ENCODE measurements at regions not wholly inside any gene's neighbourhood (a gene's known extent, or its start where the extent isn't known, plus 50 kb on each side); places are given as distances from the start of the nearest gene placed in this dataset.

DNA sequence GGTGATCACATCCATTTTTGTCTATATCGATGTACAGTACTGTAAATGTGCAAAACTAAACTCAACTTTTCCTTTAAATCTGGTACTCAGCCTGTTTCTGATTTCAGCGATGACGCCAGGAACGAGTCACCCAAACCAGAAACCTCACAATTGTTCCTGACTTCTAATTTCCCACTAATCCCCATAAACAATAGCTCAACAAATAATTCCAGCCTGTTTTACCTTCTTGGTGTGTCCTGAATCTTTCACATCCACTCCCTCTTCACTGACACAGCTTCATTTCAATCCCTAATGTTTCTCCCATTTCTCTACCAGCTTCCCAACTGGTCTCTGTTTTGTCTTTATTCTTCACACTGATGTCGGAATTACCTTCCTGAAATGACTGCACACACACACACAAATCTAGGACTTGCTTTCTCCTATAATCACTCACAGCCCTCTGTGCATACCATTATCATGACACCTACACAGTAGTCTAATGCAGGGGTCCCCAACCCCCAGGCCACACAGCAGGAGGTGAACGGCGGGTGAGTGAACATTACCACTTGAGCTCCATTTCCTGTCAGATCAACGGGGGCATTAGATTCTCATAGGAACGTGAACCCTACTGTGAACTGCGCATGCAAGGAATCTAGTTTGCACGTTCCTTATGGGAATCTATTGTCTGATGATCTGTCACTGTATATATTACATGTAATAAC lies 97.8 kb upstream of the SLC30A5 start:
- ATAC-seq (ENCODE audit: low read depth), result no peak
- POLR2A ChIA-PET, result no interaction called here
- intact Hi-C loops (cut with micrococcal nuclease), result no loop called here

DNA sequence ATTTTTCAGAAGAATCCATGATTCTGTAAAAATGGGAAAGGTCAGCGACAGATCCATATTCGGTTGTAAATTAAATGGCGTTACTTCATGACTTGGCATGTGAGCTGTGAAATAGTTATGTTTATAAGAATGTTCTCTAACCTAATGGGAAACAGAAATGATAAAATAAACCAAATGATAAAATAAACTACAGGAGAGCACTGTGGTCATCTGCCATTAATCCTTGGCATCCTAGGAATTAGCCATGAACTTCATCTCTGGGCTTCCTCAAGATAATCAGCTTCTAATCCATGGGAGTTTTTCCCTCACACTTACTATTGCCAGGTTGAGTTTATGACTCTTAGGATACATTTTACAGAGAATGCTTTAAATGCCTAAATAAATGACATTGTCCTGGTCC lies 94.6 kb upstream of the SLC30A5 start:
- Histone ChIP-seq H3K4me2 (replicated peaks; ENCODE audit: low read depth, low read length, poor library complexity, severe bottlenecking) (no peak overlapping the region), H2AFZ (ENCODE audit: insufficient read depth, low read depth, low read length, poor library complexity, severe bottlenecking) (no peak overlapping the region), H3K9ac (ENCODE audit: low read length) (no peak overlapping the region), H3K4me1 (ENCODE audit: control insufficient read depth in 2 of 2, insufficient read depth in 2 of 2, low read length in 2 of 2) (no peaks in the 10 kb centered on the region), H3K36me3 (replicated peaks in 1 of 2; ENCODE audit: control extremely low read depth in 1 of 2, control insufficient read depth in 1 of 2, extremely low read depth in 1 of 2, insufficient read depth in 2 of 2, low read length in 1 of 2) (no peaks in the 10 kb centered on the region), H3K4me3 (ENCODE audit: control extremely low read depth in 1 of 5, extremely low read depth in 1 of 5, insufficient read depth in 1 of 5, low read depth in 2 of 5, low read length in 4 of 5) (no peak overlapping the region), H4K20me1 (ENCODE audit: control insufficient read depth, insufficient read depth, low read length, poor library complexity, severe bottlenecking) (no peaks in the 10 kb centered on the region), H3K9me3 (ENCODE audit: control extremely low read depth in 1 of 3, control insufficient read depth in 2 of 3, insufficient read depth in 1 of 3, low read length in 2 of 3) (no peaks in the 10 kb centered on the region), H3K27me3 (replicated peaks in 1 of 4; ENCODE audit: control extremely low read depth in 1 of 4, control insufficient read depth in 3 of 4, insufficient read depth in 4 of 4, low read length in 3 of 4) (no peaks in the 10 kb centered on the region), H3K27ac (ENCODE audit: low read length in 2 of 2) (no peak overlapping the region), H3K79me2 (ENCODE audit: control insufficient read depth, insufficient read depth, low read length) (no peaks in the 10 kb centered on the region)
- WGBS (ENCODE audit: insufficient coverage), result no CpG with 5 or more reads among the region's 3 CpGs
- ChIA-PET POLR2A (no interaction called here), CTCF (no interaction called here)
- no peak for DNase-seq
- intact Hi-C loops (cut with micrococcal nuclease), result no loop called here
- no peak for ATAC-seq (ENCODE audit: low read depth)
- Mint-ChIP-seq H3K4me3 (no peak overlapping the region), H3K27me3 (peaks cover 29% of the 10 kb centered on the region), H3K4me1 (no peaks in the 10 kb centered on the region), H3K9me3 (ENCODE audit: insufficient read depth) (no peaks in the 10 kb centered on the region), H3K27ac (no peak overlapping the region)
- no peak for TF ChIP-seq EZH2 (IDR thresholded peaks at IDR 0.05; ENCODE audit: borderline replicate concordance, insufficient read depth, low read depth, low read length, poor library complexity, severe bottlenecking)

More for the DNA sequence above, 97.8 kb upstream of the SLC30A5 start:
- CTCF ChIA-PET, result no interaction called here
- H3K36me3 ChIP-seq (replicated peaks in 1 of 2; ENCODE audit: control extremely low read depth in 1 of 2, control insufficient read depth in 1 of 2, extremely low read depth in 1 of 2, insufficient read depth in 2 of 2, low read length in 1 of 2), result no peaks in the 10 kb centered on the region
- Mint-ChIP-seq H3K4me3 (no peak overlapping the region), H3K4me1 (no peaks in the 10 kb centered on the region), H3K9me3 (ENCODE audit: insufficient read depth) (no peaks in the 10 kb centered on the region), H3K27me3 (peaks cover 18% of the 10 kb centered on the region), H3K27ac (no peak overlapping the region)
- H3K9me3 ChIP-seq (ENCODE audit: control extremely low read depth in 1 of 3, control insufficient read depth in 2 of 3, insufficient read depth in 1 of 3, low read length in 2 of 3), result no peaks in the 10 kb centered on the region
- H3K4me1 ChIP-seq (ENCODE audit: control insufficient read depth in 2 of 2, insufficient read depth in 2 of 2, low read length in 2 of 2), result no peaks in the 10 kb centered on the region
- no peak for DNase-seq
- H3K9ac ChIP-seq (ENCODE audit: low read length), result no peak overlapping the region
- no peak overlapping the region for H2AFZ ChIP-seq (ENCODE audit: insufficient read depth, low read depth, low read length, poor library complexity, severe bottlenecking)
- no peaks in the 10 kb centered on the region for H3K79me2 ChIP-seq (ENCODE audit: control insufficient read depth, insufficient read depth, low read length)
- no peak overlapping the region for H3K4me3 ChIP-seq (ENCODE audit: control extremely low read depth in 1 of 5, extremely low read depth in 1 of 5, insufficient read depth in 1 of 5, low read depth in 2 of 5, low read length in 4 of 5)
- H3K4me2 ChIP-seq (replicated peaks; ENCODE audit: low read depth, low read length, poor library complexity, severe bottlenecking), result no peak overlapping the region
- H3K27ac ChIP-seq (ENCODE audit: low read length in 2 of 2), result no peak overlapping the region
- H4K20me1 ChIP-seq (ENCODE audit: control insufficient read depth, insufficient read depth, low read length, poor library complexity, severe bottlenecking), result no peaks in the 10 kb centered on the region
- WGBS (ENCODE audit: insufficient coverage), result 78% methylated on average over 7 of the region's 11 CpGs
- TF ChIP-seq, protein P1, sequence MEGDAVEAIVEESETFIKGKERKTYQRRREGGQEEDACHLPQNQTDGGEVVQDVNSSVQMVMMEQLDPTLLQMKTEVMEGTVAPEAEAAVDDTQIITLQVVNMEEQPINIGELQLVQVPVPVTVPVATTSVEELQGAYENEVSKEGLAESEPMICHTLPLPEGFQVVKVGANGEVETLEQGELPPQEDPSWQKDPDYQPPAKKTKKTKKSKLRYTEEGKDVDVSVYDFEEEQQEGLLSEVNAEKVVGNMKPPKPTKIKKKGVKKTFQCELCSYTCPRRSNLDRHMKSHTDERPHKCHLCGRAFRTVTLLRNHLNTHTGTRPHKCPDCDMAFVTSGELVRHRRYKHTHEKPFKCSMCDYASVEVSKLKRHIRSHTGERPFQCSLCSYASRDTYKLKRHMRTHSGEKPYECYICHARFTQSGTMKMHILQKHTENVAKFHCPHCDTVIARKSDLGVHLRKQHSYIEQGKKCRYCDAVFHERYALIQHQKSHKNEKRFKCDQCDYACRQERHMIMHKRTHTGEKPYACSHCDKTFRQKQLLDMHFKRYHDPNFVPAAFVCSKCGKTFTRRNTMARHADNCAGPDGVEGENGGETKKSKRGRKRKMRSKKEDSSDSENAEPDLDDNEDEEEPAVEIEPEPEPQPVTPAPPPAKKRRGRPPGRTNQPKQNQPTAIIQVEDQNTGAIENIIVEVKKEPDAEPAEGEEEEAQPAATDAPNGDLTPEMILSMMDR (IDR thresholded peaks at IDR 0.05), result no peak
- TF ChIP-seq EZH2 (IDR thresholded peaks at IDR 0.05; ENCODE audit: borderline replicate concordance, insufficient read depth, low read depth, low read length, poor library complexity, severe bottlenecking), result no peak
- no peaks in the 10 kb centered on the region for H3K27me3 ChIP-seq (replicated peaks in 1 of 4; ENCODE audit: control extremely low read depth in 1 of 4, control insufficient read depth in 3 of 4, insufficient read depth in 4 of 4, low read length in 3 of 4)
